ENCODE measurements at regions not wholly inside any gene's neighbourhood (a gene's known extent, or its start where the extent isn't known, plus 50 kb on each side); places are given as distances from the start of the nearest gene placed in this dataset.

- ChIA-PET CTCF (ENCODE audit: unreplicated experiment) (no interaction called here), POLR2A (interaction anchor here (0.5 kb wide), 1 partner anchor 1330 kb away, joined by 3 read pairs; no protein-coding TSS in a partner anchor)
- no TSS peak for BruUV-seq (replicated peaks)
- H3K9me3 ChIP-seq (ENCODE audit: low read length): no peaks in the 10 kb centered on the region
- no peak overlapping the region for H3K4me2 ChIP-seq (ENCODE audit: low read length)
- DNase-seq (ENCODE audit: low spot score): no peak
- no peaks in the 10 kb centered on the region for H3K36me3 ChIP-seq (ENCODE audit: insufficient read depth, low read length)
- no peaks in the 10 kb centered on the region for H3K9me2 ChIP-seq (ENCODE audit: insufficient read depth, low read length)
- H3K4me3 ChIP-seq (ENCODE audit: low read depth, low read length, poor library complexity, severe bottlenecking): no peak overlapping the region
- TF ChIP-seq EZH2phosphoT487 (IDR thresholded peaks at IDR 0.05; ENCODE audit: borderline replicate concordance, low read depth, low read length) (no peak), CTCF (conservative IDR thresholded peaks at IDR 0.05; ENCODE audit: low read length) (no peak)
- H3K79me2 ChIP-seq (ENCODE audit: insufficient read depth, low read depth, low read length): no peaks in the 10 kb centered on the region
- no peak overlapping the region for H3K27ac ChIP-seq (ENCODE audit: low read depth, low read length, poor library complexity, severe bottlenecking)
- intact Hi-C loops (cut with micrococcal nuclease; ENCODE audit: unreplicated experiment): no loop called here
- no peak overlapping the region for H2AFZ ChIP-seq (ENCODE audit: low read length)
- no peaks in the 10 kb centered on the region for H4K20me1 ChIP-seq (ENCODE audit: insufficient read depth, low read length)
- no peaks in the 10 kb centered on the region for H3K4me1 ChIP-seq (ENCODE audit: insufficient read depth, low read length, poor library complexity, severe bottlenecking)
These were observed 330.0 kb upstream of the CHD1 start for GRCh38 chr5:99258819-99259218.

- CTCF ChIA-PET (ENCODE audit: unreplicated experiment): interaction anchor here (0.6 kb wide), 1 partner anchor 15 kb away, joined by 3 read pairs; no protein-coding TSS in a partner anchor
- Histone ChIP-seq H3K9me3 (ENCODE audit: low read length) (no peaks in the 10 kb centered on the region), H4K20me1 (ENCODE audit: insufficient read depth, low read length) (no peaks in the 10 kb centered on the region), H3K9me2 (ENCODE audit: insufficient read depth, low read length) (no peaks in the 10 kb centered on the region), H3K4me2 (ENCODE audit: low read length) (no peak overlapping the region), H2AFZ (ENCODE audit: low read length) (no peak overlapping the region), H3K27ac (ENCODE audit: low read depth, low read length, poor library complexity, severe bottlenecking) (no peak overlapping the region), H3K79me2 (ENCODE audit: insufficient read depth, low read depth, low read length) (no peaks in the 10 kb centered on the region), H3K4me3 (ENCODE audit: low read depth, low read length, poor library complexity, severe bottlenecking) (no peak overlapping the region), H3K4me1 (ENCODE audit: insufficient read depth, low read length, poor library complexity, severe bottlenecking) (no peaks in the 10 kb centered on the region), H3K36me3 (ENCODE audit: insufficient read depth, low read length) (no peaks in the 10 kb centered on the region)
- TF ChIP-seq EZH2phosphoT487 (IDR thresholded peaks at IDR 0.05; ENCODE audit: borderline replicate concordance, low read depth, low read length): no peak
- no peak for TF ChIP-seq CTCF (conservative IDR thresholded peaks at IDR 0.05; ENCODE audit: low read length)
- intact Hi-C loops (cut with micrococcal nuclease; ENCODE audit: unreplicated experiment): no loop called here
- BruUV-seq (replicated peaks): no TSS peak
- no peak for DNase-seq (ENCODE audit: low spot score)
- POLR2A ChIA-PET: no interaction called here
These were observed 319.3 kb upstream of the CHD1 start for GRCh38 chr5:99248066-99248465.

- H3K9me3 ChIP-seq (ENCODE audit: low read length): no peaks in the 10 kb centered on the region
- no peak overlapping the region for H3K4me2 ChIP-seq (ENCODE audit: low read length)
- intact Hi-C loops (cut with micrococcal nuclease; ENCODE audit: unreplicated experiment): no loop called here
- no peak overlapping the region for H3K4me3 ChIP-seq (ENCODE audit: low read depth, low read length, poor library complexity, severe bottlenecking)
- no peaks in the 10 kb centered on the region for H4K20me1 ChIP-seq (ENCODE audit: insufficient read depth, low read length)
- H3K4me1 ChIP-seq (ENCODE audit: insufficient read depth, low read length, poor library complexity, severe bottlenecking): no peaks in the 10 kb centered on the region
- no peak overlapping the region for H3K27ac ChIP-seq (ENCODE audit: low read depth, low read length, poor library complexity, severe bottlenecking)
- ChIA-PET POLR2A (interaction anchor here (0.6 kb wide), 1 partner anchor 143 kb away, joined by 3 read pairs; no protein-coding TSS in a partner anchor), CTCF (ENCODE audit: unreplicated experiment) (interaction anchor here (0.6 kb wide), 1 partner anchor 16 kb away, joined by 3 read pairs; no protein-coding TSS in a partner anchor)
- no peak overlapping the region for H2AFZ ChIP-seq (ENCODE audit: low read length)
- H3K36me3 ChIP-seq (ENCODE audit: insufficient read depth, low read length): no peaks in the 10 kb centered on the region
- no peaks in the 10 kb centered on the region for H3K9me2 ChIP-seq (ENCODE audit: insufficient read depth, low read length)
- H3K79me2 ChIP-seq (ENCODE audit: insufficient read depth, low read depth, low read length): no peaks in the 10 kb centered on the region
- BruUV-seq (replicated peaks): no TSS peak
- TF ChIP-seq EZH2phosphoT487 (IDR thresholded peaks at IDR 0.05; ENCODE audit: borderline replicate concordance, low read depth, low read length) (no peak), CTCF (conservative IDR thresholded peaks at IDR 0.05; ENCODE audit: low read length) (no peak)
- no peak for DNase-seq (ENCODE audit: low spot score)
These were observed 318.5 kb upstream of the CHD1 start for GRCh38 chr5:99247346-99247745.
